CD4-positive, alpha-beta T cell treated with Interleukin-15 for 4 hours (primary cell): ENCODE measurements at regions not wholly inside any gene's neighbourhood (a gene's known extent, or its start where the extent isn't known, plus 50 kb on each side); places are given as distances from the start of the nearest gene placed in this dataset.

Source experiments
- DNase-seq: peaks from one replicate; pipeline ENCODE4 v3.0.0-alpha.2; 2020; ENCODE audit warnings: low spot score

DNA sequence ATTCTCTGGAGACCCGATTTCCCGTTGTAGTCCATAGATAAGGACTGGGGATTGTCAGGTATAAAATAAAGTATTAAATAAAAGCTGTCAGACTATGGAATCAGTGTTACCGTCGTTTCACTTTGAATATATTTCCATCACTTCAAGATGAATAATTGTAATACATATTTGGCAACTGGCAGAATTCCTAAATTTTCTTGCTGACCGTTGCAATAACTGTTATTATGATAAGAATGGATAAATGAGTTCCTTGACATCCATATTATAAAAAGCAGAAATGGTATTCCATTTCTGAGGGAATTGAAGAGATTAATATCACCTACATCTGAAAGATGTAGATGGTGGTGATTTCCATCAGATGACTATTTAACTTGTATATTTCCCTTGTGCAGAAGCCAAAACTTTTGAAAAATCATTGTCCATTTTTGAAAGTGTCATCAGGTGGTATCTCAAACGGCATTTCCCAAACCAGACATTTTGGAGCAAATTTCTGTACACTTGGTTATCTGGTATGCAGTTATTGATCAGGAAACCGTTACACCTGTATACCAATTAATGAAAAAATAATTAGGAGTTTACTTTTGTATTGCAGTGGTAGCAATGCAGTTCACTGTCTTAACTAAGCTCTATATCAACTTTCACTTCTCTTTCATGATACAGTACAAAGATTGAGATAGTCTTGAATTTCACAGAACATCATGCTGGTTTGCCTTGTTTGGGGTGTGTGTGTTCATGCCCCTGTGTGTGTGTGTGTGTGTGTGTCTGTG, 878.5 kb downstream of the PCDH18 start:
- no peak for DNase-seq

DNA sequence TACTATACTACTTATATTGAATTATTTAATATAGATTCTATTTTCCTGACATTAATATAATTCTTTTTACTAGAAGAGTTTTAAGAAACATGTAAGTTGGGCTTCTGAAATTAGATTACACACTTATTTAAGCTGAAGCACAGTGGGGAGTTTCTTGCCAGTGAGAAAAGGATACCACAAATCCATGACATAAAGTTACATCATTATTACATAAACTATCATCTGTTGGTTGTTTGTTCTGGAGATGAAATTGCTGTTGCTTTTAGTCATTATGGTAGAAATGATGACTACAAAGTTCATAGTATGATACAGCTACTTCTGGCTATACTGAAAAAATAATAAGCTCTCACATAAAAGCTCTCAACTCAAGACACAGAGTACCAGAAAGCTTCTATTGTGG, 880.4 kb downstream of the PCDH18 start:
- DNase-seq = no peak

DNA sequence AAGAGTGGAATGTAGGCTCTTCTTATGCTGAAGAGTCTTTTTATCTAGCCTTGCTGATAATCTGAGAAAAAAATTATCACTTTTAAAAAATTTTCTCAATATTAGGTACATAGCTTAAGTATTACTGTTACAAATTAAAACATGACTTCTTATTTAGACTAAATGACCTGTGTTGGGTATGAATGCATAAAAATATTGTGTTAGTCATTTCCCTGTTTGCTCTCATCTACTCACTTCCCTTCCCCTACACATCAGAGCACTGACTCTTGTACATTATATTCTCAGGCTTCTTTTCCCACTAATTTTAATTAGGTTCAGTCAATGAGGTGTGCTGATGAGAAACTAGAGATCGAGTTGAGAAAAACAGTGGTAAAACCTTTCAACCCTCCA, 881.0 kb downstream of the PCDH18 start:
- DNase-seq = no peak

DNA sequence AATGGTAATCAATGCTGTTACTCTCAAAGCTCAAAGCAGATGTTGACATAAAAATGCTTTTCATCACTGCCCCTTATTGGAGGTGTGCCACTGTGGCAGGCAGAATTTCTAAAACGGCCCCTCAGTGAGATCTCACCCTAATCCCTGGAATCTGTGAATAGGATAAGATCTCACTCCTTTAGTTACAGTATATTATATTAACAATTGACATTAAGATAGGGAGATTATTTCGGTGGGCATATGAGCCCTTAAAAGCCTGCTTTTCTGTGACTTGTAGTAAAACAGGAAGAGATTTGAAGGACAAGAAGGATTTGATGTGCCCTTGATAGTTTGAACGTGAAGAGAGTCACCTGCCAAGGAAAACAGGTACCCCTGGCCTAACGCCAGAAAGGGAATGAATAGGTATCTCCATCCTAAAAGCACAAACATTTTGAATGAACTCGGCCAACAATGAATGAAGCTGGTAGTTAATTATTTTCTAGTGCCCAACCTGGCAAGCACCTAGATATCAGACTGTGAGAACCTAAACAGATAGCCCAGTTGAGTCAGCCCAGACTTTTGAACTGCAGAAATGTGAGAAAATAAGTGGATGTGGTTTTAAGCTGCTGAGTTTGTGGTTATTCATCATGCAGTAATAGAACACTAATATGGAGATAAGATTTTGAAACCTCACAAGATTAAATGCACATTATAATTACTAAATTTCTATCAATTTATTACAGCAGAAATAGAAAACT, 881.6 kb downstream of the PCDH18 start:
- DNase-seq = peak; percentile 10

DNA sequence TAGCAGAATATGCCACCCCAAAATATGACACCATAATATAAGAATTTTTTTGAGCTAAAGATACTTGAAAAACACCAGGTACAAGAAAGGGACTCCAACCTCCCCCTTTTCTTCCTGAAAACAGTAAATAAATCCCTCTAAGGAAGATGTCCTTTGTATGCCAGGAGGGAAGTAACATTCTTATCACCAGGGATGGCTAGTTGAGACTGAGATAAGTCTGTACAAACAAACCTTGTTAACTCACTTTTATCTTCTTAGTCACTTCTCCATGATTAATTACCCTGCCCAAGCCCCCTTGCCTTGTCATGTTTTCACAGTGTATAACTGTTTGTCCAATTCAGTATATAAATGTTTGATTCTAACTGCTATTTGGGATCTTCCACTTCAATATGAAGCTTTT, 888.0 kb downstream of the PCDH18 start:
- no peak for DNase-seq

DNA sequence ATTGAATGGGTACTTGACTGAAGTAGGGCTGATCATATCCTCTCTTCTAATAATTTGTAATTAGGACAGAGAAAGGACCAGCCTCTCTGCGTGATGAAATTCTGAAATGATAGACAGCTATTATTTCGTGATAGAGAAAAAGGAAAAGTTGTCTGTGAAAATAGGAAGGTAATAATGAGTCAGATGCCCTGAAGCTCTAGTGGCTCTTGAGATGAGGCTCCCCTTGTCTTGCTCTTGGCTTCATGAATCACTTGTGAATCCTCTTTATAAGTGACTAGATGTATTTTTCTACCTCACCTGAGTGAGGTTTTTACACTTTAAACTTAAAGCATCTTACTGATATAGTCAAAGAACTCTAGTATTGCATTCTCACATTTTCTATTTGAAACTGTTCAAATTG, 888.9 kb downstream of the PCDH18 start:
- no peak for DNase-seq

DNA sequence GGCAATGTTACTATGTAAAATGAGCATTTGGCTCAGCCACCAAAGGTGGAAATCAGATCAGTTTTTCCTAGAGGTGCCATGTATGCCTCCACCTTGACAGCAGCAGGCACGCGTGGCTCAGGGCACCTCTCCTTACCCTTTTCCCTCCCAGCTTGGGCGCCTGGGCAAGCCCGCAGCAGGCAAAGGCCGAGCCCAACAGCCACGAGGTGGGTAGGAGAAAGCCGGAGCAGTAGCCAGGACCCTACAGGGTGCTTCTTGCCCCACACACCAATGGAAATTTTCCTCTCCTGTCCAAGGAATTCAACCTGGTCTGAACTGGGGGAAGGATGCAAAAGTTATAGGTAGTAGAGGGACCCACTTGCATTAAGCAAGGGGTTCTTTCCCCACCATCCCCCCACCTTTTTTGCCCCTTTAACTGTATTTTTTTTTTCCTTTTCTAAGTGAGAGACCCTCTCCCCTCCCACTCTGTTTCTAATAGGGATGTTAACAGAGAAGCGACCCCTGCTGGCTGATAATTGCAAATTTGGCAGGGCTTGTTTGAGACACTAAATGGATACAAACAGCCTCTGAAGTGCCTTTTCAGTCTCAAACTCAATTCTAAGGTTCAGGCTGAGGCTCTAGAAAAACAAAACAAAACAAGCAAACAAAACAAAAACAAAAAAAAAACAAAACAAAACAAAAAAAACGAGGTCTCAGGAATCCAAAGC, 895.1 kb downstream of the PCDH18 start:
- no peak for DNase-seq

DNA sequence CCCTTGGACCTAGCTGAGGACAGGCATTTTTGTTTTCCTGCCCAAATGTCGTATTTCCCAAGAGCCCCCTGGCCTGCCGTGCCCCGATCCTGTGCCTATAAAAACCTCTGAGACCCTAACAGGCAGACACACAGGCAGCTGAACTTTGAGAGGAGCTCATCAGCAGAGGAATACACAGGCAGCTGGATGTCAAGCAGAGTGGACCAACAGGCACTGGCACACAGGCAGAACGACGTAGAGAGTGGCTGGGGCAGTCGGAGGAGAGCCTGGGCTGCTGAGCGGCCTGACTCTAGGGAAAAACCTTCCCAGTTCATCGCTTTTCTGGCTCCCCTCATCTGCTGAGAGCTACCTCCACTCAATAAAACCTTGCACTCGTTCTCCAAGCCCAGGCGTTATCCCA, 896.1 kb downstream of the PCDH18 start:
- no peak for DNase-seq

DNA sequence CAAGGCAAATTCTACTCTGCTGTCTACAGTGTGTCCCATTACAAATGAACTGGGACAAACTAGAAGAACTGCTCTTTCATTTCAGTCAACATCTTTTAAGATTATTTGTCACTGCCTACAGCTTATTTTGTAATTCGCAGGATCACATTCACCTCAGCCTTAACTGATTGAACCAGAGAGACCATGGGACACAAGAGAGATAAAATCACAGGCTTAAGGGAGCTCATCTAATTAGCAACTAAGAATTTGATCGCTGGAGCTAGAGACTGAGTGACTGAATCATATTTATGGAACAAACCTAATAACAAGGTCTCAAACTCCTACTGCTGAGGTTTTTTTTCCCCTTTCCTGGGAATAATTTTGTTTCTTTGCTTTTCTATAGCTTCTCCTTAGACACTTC, 898.2 kb downstream of the PCDH18 start:
- no peak for DNase-seq

DNA sequence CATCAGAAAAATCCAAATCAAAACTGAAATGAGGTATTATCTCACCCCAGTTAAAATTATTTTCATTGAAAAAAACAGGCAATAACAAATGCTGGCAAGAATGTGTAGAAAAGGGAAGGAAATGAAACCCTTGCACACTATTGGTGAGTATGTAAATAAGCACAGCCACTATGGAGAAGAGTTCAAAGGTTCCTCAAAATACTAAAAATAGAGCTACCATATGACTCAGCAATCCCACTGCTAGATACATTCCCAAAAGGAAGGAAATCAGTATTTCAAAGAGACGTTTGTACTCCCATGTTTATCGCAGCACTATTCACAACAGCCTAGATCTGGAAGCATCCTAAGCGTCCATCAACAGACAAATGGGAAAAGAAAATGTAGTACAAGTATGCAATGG, 932.4 kb downstream of the PCDH18 start:
- no peak for DNase-seq

DNA sequence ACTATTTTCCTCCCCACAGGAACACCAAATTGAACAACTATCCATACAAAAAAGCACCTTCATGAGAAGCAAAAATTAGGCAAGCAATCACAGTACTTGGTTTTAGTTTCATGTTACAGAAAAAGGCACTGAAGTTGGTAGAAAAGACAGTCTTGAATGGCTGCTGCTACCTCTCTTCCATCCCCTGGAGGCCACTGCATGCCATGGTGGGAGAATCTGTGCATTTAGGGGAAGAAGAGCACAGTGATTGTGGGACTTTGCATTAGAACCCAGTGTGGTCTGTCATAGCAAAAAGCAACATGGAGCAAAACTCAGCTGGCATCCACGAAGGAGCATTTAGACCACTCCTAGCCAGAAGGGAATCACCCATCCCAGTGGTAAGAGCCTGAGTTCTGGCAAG, 941.9 kb downstream of the PCDH18 start:
- DNase-seq = no peak

DNA sequence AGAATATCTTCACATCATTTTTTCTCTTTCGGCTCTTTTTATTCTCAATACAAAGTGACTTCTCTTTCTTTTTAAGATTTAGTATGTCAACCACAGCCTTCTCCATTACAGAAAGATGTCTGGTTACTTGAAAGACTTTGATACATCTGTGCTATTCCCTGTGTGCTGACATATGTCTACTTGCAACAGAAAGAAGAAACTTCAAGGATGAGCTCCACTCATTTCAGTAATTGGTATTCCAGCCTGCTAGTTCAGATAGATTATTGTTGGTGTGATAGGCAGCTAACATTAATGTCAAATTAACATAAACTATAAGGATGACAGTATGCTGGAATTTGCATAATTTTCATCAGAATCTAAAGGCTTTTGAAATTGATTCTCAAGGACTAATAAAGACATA, 948.7 kb downstream of the PCDH18 start:
- DNase-seq = no peak

DNA sequence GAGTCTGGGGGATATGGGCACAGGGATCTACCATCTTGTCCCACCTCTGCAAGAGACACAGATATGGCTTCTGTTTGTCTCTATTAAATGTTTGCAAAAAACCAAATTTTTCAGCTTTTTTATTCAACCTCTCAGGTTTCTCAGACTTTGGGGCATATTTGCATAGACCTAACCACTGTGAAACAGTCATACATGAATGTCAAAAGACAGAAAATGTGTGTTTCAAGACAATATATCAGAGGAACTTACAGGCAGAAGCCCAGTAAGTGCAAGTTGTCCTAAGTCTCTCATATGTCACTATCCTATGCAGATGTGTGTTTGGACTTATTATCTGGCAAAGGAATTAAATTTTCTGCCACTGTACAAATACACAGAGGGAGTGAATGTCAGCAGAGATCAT, 951.2 kb downstream of the PCDH18 start:
- no peak for DNase-seq

DNA sequence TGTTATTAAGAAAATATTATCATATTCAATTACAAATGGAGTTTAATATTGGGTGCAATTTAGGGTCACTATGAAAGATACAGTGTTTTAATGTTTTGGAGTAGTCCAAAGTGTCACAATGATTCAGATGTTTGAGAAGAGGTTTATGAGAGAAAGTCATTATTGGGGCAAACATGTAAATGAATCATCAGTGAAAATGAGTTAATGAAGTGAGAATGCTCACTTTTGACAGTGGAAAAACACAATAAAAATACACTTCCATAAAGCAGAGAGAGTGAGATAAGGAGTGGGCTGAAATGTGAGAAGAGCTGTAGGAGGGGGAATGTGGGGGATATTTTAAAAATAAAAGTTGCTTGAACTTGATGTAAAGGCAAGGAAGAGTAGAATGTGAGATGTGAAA, 957.1 kb downstream of the PCDH18 start:
- no peak for DNase-seq

DNA sequence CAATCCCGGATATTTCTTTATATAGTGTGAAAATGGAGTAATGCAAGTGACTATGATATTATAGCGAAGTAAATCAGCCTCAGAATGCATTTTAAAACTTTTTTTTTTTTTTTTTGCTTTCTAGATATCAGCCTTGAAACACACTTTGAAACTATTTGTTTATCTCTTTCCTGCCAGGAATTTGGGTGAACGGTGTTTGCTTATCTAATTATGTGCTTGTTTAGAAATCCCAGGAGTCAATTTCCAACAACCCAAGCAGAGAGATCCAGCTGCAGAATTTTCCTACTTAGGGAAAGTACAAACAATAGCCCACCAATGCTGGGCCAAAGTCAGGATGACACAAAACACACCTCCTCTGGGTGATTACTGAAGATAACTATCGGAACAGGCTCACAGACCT, 958.8 kb downstream of the PCDH18 start:
- no peak for DNase-seq

DNA sequence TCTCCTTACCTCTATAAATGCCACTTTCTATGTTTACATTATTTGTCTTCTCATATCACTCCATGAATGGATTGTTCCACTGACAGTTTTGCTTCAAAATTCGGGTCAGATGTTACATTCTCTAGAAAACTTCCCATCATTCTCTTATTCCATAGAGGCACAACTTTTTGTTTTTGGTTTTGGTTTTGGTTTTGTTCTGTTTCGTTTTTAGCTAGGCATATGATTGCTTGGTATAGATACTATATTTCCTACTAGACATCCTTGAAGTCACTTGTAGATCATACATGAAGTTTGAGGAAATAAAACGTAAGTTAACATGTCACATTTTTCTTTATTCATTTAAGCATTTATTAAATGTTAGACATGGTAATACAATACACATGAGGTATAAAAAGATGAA, 961.0 kb downstream of the PCDH18 start:
- no peak for DNase-seq

DNA sequence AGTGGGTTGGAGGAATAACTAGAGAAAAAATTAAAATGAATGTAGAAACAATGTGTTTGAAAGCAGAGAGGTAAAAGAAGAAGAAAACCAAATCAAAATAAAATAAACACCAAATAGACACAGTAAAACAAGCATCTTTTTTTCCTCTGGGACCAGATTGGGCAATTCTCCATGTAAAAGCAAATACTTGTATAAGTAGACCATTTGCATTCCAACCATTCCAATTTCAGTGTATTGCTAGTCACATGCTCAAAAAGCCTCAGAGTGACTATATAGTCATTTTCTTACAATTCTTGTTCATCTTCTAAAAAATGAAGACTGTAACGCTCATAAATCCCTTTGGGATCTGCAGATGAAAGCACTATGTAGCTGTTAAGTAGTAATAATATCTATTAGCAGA, 969.5 kb downstream of the PCDH18 start:
- DNase-seq = no peak

DNA sequence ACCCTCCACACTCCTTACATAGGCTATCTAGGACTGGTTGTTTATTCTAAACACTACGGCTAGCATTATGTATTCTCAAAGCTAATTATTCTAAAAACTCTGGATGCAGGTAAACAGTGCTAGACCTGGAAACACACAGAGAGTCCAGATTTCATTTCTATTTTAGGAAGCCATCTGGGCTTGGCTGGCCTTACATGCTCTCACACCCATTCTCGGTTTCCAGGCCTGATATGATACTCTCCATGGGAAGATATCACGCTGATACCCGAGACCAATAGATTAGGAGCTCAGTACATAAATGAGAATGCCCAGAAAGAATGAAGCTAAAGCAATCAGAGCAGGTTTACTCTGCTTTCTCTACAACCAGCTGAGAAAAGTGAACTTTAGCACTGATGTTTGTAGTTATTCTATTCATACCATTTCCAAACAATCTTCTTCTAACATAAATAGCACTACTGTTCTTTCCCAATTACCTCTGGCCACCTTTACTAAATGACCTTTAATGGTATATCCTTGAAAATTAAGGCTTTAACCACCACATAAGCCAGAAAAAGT, 973.3 kb downstream of the PCDH18 start:
- no peak for DNase-seq

DNA sequence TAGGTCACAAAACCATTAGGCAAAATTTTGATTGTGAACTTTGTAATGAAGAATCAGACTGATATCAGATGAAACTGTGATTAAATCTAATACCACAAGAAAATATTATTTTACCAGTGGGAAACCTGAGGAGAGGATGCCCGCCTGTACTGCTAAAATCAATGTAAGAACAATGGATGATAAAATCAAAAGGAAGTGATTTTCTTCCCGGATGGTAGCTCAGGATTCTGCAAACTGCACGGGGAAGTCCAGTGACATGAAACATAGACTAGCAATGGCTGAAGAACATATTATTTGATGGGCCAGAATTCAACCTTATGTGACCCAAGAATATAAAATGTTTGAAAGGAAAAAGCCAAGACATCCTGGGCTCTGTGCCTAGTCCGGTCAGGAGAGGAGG, 974.9 kb downstream of the PCDH18 start:
- no peak for DNase-seq

DNA sequence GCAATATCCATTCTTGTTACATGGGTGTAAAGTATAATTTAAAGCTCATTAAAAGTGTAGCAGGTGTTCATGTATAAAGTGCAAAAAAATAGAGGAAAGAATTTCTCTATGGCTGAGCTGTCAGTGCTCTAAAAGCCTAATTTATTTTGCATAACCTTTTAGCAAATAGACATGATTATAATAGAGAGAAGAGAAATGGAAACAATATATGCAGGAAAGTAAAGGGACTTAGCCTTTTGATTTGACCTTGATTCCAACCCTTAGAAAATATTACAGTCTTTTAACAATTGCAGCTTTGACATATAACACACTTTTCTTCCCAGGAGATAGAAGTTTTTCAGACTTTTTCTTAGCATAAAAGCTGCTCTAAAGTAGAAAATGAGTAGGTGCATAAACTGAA, 978.3 kb downstream of the PCDH18 start:
- no peak for DNase-seq

DNA sequence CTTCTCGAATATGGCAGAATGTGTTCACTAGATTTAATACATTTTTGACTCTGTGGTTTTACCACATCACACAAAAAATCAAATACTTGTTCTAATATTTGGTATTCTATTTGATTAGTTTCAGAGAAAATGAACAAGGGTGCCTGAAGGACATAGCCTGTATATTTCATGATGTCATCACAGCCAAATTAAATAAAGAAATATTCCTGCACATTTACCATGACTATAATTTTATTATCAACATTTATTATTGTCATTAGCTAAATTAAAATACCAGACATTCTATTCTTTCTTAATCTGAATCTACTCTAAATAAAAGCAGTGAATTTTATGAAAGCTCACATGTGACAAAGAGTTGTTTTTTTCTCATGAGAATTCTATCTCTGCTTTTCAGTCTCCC, 980.5 kb downstream of the PCDH18 start:
- DNase-seq = no peak

DNA sequence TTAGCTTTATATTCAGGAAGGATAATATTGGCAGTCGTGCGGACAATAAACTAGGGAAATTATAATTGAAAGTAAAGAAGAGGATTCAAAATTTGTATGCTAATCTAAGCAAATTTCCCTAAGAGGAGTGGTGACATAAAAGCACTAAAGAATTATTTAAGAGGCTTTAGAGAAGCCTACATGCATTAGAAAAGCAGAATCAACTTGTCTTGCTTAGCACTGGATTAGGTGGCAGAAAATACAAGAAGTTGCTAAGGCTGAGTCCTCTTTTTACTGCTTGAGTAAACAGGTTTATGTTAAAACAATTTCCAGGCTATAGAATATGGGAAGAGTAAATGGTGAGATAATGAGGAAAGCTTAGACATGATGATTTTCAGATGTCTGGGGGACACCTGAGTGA, 991.5 kb downstream of the PCDH18 start:
- no peak for DNase-seq

DNA sequence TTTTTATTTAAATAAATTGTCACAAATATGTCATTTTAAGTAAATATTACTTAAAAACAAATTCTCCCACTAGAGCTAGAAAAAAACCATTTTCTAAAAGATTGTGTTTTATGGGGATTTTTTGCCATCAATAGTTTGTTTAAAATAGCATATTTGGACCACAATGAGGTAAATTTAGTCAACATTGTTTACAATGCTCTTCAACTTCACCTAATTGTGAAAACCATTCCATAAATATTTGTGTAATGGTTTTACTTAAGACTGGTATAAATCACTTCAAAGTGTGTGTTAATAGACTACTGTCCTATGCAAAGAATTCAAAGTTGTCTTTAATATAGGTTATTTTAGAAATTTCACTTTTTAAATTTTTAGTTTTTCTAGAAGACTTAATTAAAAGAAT, 1004.2 kb downstream of the PCDH18 start:
- DNase-seq = no peak
